ENCODE measurements at regions not wholly inside any gene's neighbourhood (a gene's known extent, or its start where the extent isn't known, plus 50 kb on each side); places are given as distances from the start of the nearest gene placed in this dataset.
"Not testable (repeated sequence)": the region's sequence is repeated elsewhere in the genome, so short reads cannot be mapped to it uniquely, and the experiment has no call there.

DNA sequence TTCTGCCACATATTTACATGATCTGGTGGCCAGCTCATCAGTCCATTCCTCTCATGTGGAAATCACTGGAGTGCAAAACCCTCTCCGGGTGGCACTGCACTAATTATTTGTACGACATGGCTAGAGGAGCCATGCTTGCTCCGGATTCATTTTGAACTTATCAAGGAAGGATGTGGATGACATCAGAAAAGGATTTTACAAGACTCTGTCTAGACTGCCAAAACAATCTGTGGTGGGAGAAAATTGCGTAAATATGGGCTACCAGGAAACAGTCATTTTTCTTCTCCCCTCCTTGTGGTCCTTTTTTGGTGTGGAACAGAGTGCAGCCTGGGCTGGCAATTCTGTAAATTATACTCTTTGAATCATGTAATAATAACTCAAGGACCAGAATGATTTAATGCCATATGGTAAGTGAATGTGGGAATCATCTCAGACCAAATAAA lies 123.4 kb upstream of the IFNE start:
- Mint-ChIP-seq H3K27ac (no peak overlapping the region), H3K27me3 (peaks cover 4% of the 10 kb centered on the region), H3K4me3 (no peak overlapping the region), H3K36me3 (ENCODE audit: low read depth) (no peaks in the 10 kb centered on the region), H3K9me3 (no peaks in the 10 kb centered on the region), H3K4me1 (no peaks in the 10 kb centered on the region)
- ATAC-seq (replicated peaks): no peak

DNA sequence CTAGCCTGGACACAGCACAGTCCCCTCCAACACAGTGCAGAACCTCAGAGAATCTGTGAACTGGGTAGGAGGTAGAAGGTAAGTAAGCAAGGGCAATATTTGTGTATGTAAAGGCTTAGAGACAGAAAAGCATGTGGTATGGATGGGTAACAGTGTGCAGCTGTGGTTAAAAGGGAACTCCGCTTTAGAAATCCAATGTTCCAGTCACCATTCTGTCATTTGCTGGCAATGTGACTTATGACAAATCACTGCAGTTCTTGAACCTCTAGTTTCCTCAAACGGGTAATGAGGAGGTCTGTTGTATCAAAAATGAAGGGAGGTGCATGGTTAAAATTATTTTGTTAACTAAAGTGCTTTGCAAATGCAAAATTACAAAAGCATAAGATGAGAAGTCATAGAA lies 125.5 kb upstream of the IFNE start:
- H3K9me3 Mint-ChIP-seq: no peaks in the 10 kb centered on the region
- H3K27me3 Mint-ChIP-seq: no peaks in the 10 kb centered on the region
- H3K4me1 Mint-ChIP-seq: peaks cover 8% of the 10 kb centered on the region
- H3K4me3 Mint-ChIP-seq: no peak overlapping the region
- ATAC-seq (replicated peaks): no peak
- no peaks in the 10 kb centered on the region for H3K36me3 Mint-ChIP-seq (ENCODE audit: low read depth)
- H3K27ac Mint-ChIP-seq: no peak overlapping the region

DNA sequence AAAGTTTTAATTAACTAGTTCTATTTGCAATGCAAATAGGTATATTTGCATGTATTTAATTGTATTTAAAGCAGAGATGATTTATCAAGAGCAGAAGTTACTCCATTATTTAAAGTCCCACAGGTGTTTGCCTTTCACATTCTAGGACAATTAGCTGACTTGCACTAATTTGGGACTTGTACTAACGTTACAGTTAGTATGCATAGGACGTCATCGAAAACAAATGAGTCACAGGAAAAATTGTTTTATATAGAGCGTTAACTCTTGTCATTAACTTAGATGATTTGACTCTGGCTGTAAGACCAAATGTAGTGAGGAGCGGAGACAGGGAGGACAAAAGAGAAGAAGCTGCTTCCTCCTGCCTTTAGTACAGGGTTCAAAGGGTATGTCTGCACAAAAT lies 126.1 kb upstream of the IFNE start:
- H3K9me3 Mint-ChIP-seq: no peaks in the 10 kb centered on the region
- no peak for ATAC-seq (replicated peaks)
- no peaks in the 10 kb centered on the region for H3K36me3 Mint-ChIP-seq (ENCODE audit: low read depth)
- H3K4me3 Mint-ChIP-seq: no peak overlapping the region
- H3K27me3 Mint-ChIP-seq: no peaks in the 10 kb centered on the region
- no peak overlapping the region for H3K27ac Mint-ChIP-seq
- H3K4me1 Mint-ChIP-seq: peaks cover 8% of the 10 kb centered on the region

DNA sequence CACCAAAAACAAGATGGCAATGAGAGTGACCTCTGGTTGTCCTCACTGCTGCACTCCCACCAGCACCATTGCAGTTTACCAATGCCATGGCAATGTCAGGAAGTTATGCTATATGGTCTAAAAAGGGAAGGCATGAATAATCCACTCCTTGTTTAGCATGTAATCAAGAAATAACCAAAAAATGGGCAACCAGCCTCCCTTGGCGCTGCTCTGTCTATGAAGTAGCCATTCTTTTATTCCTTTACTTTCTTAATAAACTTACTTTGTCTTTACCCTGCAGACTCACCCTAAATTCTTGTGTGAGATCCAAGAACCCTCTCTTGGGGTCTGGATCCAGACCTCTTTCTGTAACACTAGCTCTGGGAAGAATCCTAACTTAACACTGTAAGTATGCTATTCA lies 127.4 kb upstream of the IFNE start:
- Mint-ChIP-seq H3K27me3 (no peaks in the 10 kb centered on the region), H3K9me3 (no peaks in the 10 kb centered on the region), H3K4me3 (no peak overlapping the region), H3K4me1 (peaks cover 8% of the 10 kb centered on the region), H3K36me3 (ENCODE audit: low read depth) (no peaks in the 10 kb centered on the region), H3K27ac (no peak overlapping the region)
- ATAC-seq (replicated peaks): no peak

DNA sequence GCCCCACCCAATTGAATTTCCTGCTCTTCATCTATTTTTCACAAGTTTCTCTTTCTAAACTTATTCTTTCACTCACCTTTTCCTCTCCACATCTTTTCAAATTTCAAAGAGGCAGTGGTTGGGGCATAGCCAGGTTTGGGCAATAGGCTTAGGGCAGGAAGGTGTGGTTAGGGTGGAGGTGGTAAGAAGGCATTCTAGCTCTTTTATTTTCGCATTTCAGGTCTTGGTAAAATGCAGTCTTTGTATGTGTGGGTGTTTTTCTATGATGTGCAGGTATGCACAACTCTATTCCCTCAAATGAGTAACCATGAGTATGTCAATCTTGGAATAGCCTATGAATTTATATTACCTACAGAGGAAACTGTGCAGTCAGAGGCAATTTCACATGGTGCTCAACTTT lies 129.8 kb upstream of the IFNE start:
- Mint-ChIP-seq H3K27ac (peak overlapping the region; percentile 58), H3K27me3 (peaks cover 3% of the 10 kb centered on the region), H3K36me3 (ENCODE audit: low read depth) (no peaks in the 10 kb centered on the region), H3K4me1 (peaks cover 8% of the 10 kb centered on the region), H3K9me3 (no peaks in the 10 kb centered on the region), H3K4me3 (peak overlapping the region; percentile 24)
- peak; percentile 91 for ATAC-seq (replicated peaks)

DNA sequence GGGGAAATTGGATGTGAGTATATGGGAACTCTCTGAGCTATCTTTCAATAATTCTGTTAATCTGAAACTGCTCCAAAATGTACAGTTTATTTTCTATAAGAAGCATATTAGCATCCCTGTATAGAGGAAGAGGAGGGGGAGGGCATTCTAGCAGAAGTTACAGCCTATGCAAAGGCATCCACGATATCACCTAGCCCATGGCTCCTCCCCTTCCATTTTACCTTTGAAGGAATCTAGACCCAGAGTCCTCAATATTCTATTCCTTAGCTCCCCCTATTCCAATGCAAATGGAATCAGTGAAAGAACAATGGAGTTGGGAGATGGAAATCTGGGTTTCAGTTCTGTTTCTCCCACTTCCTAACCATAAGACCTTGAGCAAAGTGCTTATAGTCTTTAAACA lies 132.9 kb upstream of the IFNE start:
- H3K4me1 Mint-ChIP-seq: peaks cover 8% of the 10 kb centered on the region
- no peaks in the 10 kb centered on the region for H3K9me3 Mint-ChIP-seq
- no peak for ATAC-seq (replicated peaks)
- no peak overlapping the region for H3K4me3 Mint-ChIP-seq
- H3K27ac Mint-ChIP-seq: no peak overlapping the region
- H3K36me3 Mint-ChIP-seq (ENCODE audit: low read depth): no peaks in the 10 kb centered on the region
- H3K27me3 Mint-ChIP-seq: peaks cover 3% of the 10 kb centered on the region

DNA sequence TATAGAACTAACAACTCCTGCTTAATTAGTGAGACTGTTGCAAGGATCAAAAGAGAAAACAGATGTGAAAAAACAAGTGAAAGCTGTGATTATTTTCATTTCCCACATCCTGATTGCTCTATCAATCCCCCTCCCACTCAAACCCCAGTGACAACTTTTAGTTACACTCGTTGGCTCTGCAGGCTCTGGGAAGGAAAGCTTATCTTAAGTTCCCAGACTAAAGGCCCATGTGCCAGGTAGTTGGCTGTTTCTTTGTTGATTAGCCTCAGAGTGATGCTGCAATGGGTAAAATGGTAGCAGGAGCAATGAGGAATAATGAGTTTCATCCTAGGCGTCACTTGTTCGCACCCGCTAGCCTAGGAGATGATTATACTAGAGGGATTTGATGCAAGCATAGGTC lies 133.3 kb upstream of the IFNE start:
- Mint-ChIP-seq H3K27ac (no peak overlapping the region), H3K4me1 (peaks cover 8% of the 10 kb centered on the region), H3K9me3 (no peaks in the 10 kb centered on the region), H3K27me3 (peaks cover 3% of the 10 kb centered on the region), H3K36me3 (ENCODE audit: low read depth) (no peaks in the 10 kb centered on the region), H3K4me3 (no peak overlapping the region)
- ATAC-seq (replicated peaks): no peak

DNA sequence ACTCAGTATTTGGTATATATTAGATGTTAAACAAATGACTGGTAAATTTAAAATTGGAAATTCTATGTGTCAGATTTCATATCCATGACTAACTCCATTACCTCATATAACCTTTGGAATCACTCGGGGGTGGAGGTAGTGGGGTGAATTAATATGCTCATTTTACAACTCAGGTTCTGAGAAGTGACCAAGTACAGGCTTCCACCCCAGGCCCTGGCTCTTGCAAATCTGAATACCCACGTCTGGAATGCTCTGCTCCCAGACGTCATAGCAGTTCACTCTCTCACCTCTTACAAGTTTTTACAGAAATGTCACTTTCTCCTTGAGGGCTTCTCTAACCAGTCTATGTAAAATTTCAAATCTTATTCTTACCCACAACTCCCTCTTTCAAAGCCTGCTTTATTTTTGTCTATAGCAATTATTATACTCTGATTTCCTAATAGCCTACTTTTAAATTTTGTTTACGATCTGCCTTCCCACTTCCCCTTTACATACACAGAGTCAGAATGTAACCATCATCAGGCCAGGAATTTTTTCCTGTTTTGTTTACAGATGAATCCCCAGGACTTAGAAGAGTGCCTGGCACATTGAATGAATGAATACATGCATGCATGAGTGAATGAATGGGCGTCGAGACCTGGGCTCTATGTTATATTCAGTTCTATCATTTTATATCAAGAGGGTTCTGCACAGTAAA lies 134.1 kb upstream of the IFNE start:
- Mint-ChIP-seq H3K4me1 (peaks cover 8% of the 10 kb centered on the region), H3K27ac (no peak overlapping the region), H3K4me3 (no peak overlapping the region), H3K27me3 (peaks cover 3% of the 10 kb centered on the region), H3K36me3 (ENCODE audit: low read depth) (no peaks in the 10 kb centered on the region), H3K9me3 (no peaks in the 10 kb centered on the region)
- ATAC-seq (replicated peaks): peak; percentile 33

DNA sequence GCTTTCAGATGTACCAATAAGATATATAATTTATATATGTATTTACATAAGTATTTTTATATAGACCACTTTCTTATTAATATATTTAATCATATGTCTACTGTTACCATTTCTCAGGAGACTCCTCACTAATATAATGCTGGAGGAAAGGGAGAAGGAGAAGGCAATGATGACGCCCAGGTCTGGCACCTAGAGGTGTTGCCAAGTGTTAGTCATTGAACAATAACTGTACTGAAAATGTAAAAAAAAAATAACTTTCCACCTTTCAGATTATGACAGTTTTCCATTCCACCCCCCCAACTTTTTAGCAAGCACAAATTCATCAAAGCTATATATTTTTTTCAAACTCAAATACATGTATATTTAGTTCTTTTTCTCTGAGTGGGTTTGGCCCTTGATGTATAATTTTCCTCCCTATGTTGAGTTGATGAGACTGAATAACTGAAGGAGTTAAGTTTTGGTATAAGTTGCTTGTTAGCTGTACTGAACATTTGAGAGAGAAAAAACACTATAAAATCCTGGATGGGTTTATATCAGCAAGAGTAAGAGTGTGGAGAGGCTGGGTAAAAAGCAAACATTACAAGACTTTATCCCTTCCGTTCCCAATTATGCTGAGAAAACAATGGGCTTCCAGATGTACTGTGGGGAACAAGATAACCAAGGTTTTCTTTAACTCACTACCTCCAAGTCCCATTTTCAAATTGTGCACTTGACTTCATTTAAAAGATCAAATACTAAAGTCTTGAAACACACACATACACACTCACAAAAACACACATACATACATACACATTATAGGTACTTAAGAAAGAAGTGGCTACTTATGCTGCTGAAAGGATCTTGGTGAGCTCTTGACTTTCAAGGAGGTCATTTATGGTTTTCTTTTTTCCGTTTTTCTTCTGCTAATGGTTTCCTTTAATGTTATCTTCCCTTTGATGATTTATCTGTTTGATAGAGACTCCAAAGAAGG lies 142.8 kb upstream of the IFNE start:
- Mint-ChIP-seq H3K9me3 (no peaks in the 10 kb centered on the region), H3K27me3 (peaks cover 5% of the 10 kb centered on the region), H3K36me3 (ENCODE audit: low read depth) (no peaks in the 10 kb centered on the region), H3K4me1 (no peaks in the 10 kb centered on the region), H3K27ac (no peak overlapping the region), H3K4me3 (no peak overlapping the region)
- ATAC-seq (replicated peaks): peak; percentile 62

DNA sequence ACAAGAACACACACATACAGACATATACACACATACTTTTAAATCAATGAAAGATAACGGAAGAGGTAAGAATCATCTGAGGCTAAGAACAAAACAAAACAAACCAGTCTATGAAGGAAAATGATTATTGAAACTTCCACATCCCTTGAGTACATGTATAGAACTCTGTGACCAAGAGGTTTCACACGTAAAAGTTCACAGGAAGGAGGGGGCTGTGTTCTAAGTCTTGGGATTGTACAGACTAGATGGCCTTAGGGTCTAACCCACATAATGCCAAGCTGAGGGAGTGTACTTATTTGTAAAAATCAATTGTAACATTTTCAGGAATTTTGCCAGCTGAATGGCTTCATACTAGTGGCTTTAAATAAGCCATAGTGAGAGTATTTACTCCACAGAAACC lies 144.4 kb upstream of the IFNE start:
- H3K27ac Mint-ChIP-seq: no peak overlapping the region

DNA sequence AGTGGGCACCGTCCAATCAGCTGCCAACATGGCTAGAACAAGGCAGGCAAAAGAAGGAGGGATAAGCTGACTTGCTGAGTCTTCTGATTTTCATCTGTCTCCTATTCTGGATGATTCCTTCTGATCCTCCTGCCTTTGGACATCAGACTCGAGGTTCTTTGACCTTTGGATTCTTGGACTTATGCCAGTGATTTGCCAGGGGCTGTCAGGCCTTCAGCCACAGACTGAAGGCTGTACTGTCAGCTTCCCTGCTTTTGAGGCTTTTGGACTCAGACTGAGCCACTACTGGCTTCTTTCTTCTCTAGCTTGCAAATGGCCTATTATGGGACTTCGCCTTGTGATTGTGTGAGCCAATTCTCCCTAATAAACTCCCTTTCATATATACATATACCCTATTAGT lies 146.8 kb upstream of the IFNE start:
- not testable (repeated sequence) for H3K4me1 Mint-ChIP-seq; H3K36me3 Mint-ChIP-seq (ENCODE audit: low read depth); H3K9me3 Mint-ChIP-seq; H3K27ac Mint-ChIP-seq; H3K4me3 Mint-ChIP-seq; H3K27me3 Mint-ChIP-seq; ATAC-seq (replicated peaks)

More for the DNA sequence above, 144.4 kb upstream of the IFNE start:
- ATAC-seq (replicated peaks): peak; percentile 45
- H3K36me3 Mint-ChIP-seq (ENCODE audit: low read depth): no peaks in the 10 kb centered on the region
- H3K4me1 Mint-ChIP-seq: no peaks in the 10 kb centered on the region
- no peak overlapping the region for H3K4me3 Mint-ChIP-seq
- H3K9me3 Mint-ChIP-seq: no peaks in the 10 kb centered on the region
- H3K27me3 Mint-ChIP-seq: peaks cover 5% of the 10 kb centered on the region

DNA sequence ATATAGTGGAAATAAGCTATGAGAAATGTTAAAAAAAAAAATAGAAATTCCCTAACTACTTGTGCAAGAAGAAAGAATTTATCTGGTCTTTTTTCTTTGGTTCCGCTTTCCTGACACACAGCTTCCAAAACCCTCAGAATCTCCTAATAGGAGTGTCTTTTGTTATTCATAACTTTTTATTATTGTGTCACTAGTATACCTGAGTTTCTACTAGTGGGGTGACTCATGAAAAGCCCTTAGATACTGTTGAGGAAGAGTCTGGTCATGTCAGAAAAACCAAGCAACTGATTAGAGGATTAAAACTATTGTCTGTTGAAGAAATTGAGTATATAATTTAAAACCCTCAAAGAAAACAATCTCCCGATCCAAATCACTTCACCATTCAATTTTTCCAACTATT lies 152.8 kb upstream of the IFNE start:
- Mint-ChIP-seq H3K9me3 (no peaks in the 10 kb centered on the region), H3K4me1 (no peaks in the 10 kb centered on the region), H3K27me3 (no peaks in the 10 kb centered on the region), H3K27ac (no peak overlapping the region), H3K36me3 (ENCODE audit: low read depth) (no peaks in the 10 kb centered on the region), H3K4me3 (no peak overlapping the region)
- no peak for ATAC-seq (replicated peaks)

DNA sequence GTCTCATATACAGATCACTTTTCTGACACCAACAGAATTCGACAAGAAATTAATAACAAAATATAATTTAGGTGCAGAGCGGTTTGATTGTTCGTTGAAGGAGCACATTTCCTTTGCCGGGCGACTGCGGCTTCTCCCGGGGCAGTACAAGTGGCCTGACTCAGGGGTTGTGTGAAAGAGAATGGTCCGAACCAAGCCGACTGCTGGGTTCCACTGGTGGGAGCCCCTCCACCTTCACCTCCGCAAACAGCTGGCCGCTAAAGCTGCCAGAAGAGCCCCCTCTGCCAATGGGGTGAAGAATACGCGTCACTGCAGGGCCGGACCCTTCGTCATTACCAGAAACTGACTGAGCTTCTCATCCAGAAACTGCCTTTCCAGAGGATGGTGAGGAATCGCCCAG lies 156.0 kb upstream of the IFNE start:
- H3K4me1 Mint-ChIP-seq: no peaks in the 10 kb centered on the region
- H3K27me3 Mint-ChIP-seq: no peaks in the 10 kb centered on the region
- H3K4me3 Mint-ChIP-seq: no peak overlapping the region
- no peaks in the 10 kb centered on the region for H3K9me3 Mint-ChIP-seq
- H3K36me3 Mint-ChIP-seq (ENCODE audit: low read depth): no peaks in the 10 kb centered on the region
- no peak for ATAC-seq (replicated peaks)
- H3K27ac Mint-ChIP-seq: no peak overlapping the region

DNA sequence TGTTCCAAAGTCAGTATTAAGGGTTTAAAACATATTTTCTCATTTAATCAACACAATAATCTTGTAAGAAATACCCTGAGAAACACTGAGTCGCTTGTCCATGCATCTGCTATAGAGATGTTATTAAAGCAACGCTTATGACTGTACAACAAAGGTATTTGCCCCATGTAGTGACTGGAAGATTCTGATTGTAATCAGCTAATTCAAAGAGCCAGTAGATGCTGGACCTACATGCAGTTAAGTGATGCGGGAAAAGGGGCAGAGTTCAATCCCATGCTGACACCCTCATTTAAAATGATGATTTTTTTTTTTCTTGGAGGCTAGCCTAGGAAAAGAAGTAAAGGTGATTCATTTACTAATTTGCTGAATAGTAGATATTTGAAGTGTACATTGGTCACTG lies 149.3 kb upstream of the MTAP start:
- H3K36me3 Mint-ChIP-seq (ENCODE audit: low read depth): no peaks in the 10 kb centered on the region
- no peaks in the 10 kb centered on the region for H3K4me1 Mint-ChIP-seq
- peaks cover 16% of the 10 kb centered on the region for H3K27me3 Mint-ChIP-seq
- H3K27ac Mint-ChIP-seq: no peak overlapping the region
- no peak overlapping the region for H3K4me3 Mint-ChIP-seq
- H3K9me3 Mint-ChIP-seq: peaks cover 7% of the 10 kb centered on the region
- no peak for ATAC-seq (replicated peaks)

DNA sequence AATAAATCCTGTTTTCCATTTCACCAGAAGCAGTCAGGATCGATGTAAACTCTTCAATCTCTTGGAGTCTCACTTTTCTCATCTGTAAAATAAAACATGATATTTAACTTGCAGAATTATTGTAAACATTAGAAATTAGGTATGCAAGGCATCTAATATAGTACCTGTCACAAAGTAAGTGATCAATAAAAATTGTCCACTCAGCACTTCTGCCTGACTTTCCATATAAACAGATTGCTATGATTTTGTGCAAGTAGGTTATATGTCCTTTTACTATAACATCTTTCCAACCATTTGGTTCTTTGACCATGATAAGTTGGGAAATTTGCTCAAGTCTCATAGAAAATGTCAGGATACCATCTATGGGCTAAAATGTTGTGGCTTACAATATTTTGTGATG lies 148.8 kb upstream of the MTAP start:
- no peak for ATAC-seq (replicated peaks)
- Mint-ChIP-seq H3K27me3 (peaks cover 16% of the 10 kb centered on the region), H3K4me3 (no peak overlapping the region), H3K9me3 (peaks cover 6% of the 10 kb centered on the region), H3K4me1 (no peaks in the 10 kb centered on the region), H3K27ac (no peak overlapping the region), H3K36me3 (ENCODE audit: low read depth) (no peaks in the 10 kb centered on the region)

Measured in activated T-helper 17 cell treated with anti-CD3 and anti-CD28 coated beads, Interleukin-2, amount 50 U/mL, for 72 hours (primary cell).